ENCODE measurements at regions not wholly inside any gene's neighbourhood (a gene's known extent, or its start where the extent isn't known, plus 50 kb on each side); places are given as distances from the start of the nearest gene placed in this dataset.
"Not testable (repeated sequence)": the region's sequence is repeated elsewhere in the genome, so short reads cannot be mapped to it uniquely, and the experiment has no call there.

DNA sequence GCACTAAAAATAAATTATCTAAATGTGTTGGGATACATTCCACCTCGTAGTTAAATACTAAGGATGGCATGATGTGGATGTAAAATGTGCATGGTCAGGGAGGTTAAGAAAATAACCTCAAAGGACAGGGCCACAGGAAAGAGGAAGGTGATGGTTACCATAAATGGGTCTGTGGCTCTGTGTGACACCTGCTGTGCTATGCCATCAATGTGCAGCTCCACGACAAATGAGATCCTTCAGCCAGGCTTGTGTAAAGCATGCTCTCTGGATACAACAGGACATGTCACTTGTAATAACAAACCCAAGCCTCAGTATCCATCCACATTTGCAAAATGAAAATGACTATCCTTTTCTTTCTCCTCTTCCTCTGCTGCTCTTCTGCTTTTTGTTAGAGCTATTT, 456.7 kb upstream of the RASGRP1 start:
- no peak for TF ChIP-seq JUND (IDR thresholded peaks at IDR 0.05; ENCODE audit: low read depth)
- in situ Hi-C loops (cut with HindIII; ENCODE audit: low pct_unique_long_range_greater_than_20kb, low sequenced_read_pairs): no loop called here
- DNase-seq (ENCODE audit: low read depth in 1 of 2, low spot score in 1 of 2): no peak

DNA sequence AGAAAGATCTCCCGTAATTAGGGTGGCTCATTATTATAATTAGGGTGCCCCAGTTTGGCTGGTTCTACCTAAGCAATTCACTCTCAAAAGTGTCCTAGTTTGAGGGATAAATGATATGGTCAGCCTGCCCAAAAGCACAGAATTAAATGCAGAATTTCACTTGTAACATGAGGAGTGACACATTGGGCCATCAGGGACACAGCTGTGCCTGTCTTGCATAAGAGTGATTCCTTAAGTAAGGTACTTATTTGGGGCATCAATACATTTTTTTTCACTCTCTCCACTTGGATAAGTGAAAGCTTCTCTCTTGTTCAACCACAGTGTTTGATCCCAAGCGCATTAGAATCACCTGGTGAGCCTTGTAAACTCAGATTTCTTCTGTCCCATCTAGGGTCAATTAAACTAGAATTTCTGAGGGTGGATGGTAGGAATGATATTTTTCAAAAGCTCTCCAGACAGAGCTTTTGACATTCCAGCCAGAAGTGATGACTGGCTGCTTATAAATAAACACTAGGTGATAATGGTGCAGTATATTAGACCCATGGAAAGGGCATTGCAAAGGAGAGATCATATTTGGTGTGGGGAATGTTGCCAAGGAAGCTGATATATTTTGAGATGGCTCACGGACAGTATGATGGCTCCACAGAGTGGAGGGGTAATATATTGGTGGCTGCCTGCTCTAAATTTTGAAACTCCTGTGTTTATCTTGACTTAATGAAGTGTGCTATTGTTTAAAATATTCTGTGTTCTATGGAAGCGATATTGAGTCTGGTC, 458.1 kb upstream of the RASGRP1 start:
- no peak for TF ChIP-seq JUND (IDR thresholded peaks at IDR 0.05; ENCODE audit: low read depth)
- in situ Hi-C loops (cut with HindIII; ENCODE audit: low pct_unique_long_range_greater_than_20kb, low sequenced_read_pairs): no loop called here
- DNase-seq (ENCODE audit: low read depth in 1 of 2, low spot score in 1 of 2): no peak

DNA sequence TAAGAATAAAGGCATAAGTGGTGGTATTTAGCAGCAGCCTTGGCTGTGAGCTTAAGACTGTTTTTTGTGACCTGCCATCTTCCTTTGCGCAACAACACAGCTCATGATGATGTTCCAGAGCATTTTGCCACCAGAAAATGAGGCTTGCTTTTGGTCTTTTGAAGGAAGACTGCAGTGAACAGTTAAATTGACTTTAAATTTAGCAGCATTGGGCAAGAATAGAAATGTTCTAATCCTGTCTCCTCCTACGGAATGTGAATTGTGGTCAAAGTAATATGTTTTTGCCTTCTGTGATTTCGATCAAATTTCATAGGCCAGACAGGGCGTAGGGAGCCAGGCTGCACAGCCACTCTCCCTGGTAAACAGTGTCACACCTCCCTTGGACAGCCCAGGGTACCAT, 460.7 kb upstream of the RASGRP1 start:
- peak in 1 of 2 experiments; percentile 13 for DNase-seq (ENCODE audit: low read depth in 1 of 2, low spot score in 1 of 2)
- TF ChIP-seq JUND (IDR thresholded peaks at IDR 0.05; ENCODE audit: low read depth): no peak
- in situ Hi-C loops (cut with HindIII; ENCODE audit: low pct_unique_long_range_greater_than_20kb, low sequenced_read_pairs): no loop called here

DNA sequence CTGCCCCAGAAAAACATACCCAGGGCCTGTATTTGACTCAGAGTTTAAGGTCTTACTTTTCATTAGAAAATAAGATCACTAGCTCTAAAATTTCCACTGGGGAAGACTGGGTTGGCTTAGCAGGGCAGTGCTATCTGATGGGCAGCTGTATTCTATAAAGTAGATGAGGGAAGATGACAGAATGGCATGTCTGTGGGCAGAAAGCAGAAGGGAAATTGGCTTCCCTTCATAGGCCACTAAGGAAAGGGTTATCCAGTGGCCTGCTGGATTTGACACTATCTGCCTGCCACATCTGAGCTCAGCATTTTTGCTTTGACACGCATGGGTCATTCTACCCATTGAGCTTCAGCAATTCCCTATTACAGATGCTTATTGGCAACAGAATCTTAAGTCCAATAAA, 461.3 kb upstream of the RASGRP1 start:
- DNase-seq (ENCODE audit: low read depth in 1 of 2, low spot score in 1 of 2): peak in 1 of 2 experiments; percentile 56
- TF ChIP-seq JUND (IDR thresholded peaks at IDR 0.05; ENCODE audit: low read depth): no peak
- in situ Hi-C loops (cut with HindIII; ENCODE audit: low pct_unique_long_range_greater_than_20kb, low sequenced_read_pairs): no loop called here

DNA sequence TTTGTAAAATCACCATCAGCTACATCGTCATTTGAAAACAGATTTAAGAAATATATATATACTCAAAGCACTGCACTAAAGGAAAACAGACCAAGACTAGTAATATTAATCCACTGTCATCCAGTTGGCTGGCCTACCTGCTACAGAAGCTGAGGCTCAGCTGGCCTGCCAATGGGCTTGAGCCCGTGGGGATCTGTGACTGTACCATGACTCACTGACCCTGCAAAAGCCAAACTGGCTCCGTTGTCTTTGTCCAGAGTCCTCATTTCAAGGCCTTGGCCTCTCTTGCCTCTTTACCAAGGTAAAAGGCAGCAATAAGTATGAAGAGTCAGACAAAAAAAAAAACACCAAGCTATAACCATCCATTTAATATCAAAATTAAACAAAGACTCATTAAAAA, 463.5 kb upstream of the RASGRP1 start:
- in situ Hi-C loops (cut with HindIII; ENCODE audit: low pct_unique_long_range_greater_than_20kb, low sequenced_read_pairs): no loop called here
- DNase-seq (ENCODE audit: low read depth in 1 of 2, low spot score in 1 of 2): no peak
- no peak for TF ChIP-seq JUND (IDR thresholded peaks at IDR 0.05; ENCODE audit: low read depth)

DNA sequence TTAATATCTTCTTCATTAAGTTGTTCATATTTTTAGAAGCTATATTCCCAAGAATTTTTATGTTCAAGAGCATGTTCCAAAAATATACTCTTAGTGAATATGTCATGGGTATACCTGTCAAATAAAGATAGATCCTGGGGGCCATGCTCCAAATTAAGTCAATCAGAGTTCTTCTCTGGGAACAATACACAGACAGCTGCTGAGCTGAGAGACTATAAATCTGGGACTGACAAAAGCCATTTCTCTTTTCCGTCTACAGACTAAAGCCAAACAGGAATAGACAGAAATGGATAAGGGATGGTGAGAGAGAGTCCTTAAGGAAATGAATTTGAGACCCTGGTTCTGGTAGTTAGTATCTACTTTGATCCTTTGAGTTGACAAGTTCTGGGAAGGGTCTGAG, 465.1 kb upstream of the RASGRP1 start:
- TF ChIP-seq JUND (IDR thresholded peaks at IDR 0.05; ENCODE audit: low read depth): no peak
- in situ Hi-C loops (cut with HindIII; ENCODE audit: low pct_unique_long_range_greater_than_20kb, low sequenced_read_pairs): no loop called here
- DNase-seq (ENCODE audit: low read depth in 1 of 2, low spot score in 1 of 2): no peak

DNA sequence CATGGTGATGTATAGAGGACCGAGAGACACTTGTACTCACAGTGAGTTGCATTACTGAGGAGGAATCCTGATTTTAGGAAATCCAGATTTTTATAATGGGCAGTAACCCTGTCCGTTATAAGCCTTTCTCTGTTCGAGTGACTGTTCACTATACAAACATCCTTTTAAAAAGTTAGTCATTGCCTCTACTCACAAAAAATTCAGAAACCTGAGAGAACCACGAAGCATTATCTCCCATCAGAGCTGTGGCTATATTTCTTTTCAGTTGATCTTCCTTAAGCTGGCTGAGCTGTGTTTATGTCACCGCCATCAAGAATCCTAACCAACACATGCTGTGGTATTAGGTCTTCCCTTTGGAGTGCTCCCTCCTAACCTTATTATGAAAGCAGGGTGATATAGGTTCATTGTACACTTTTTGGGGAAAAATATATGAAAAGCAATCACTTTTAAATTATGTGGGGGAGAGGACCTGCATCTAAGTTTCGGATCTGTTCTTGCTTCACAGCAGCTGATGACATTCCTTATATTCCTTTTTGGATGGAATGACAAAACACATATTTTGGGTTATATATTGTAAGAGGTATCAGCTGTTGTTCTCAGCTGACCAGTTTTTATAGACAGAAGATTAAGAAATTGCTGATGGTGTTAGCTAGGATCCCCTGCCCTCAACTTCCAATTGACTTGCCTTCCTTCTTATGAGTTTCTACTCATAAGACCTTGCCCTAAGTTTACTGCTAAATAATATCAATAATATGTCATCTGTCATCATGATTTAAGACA, 465.9 kb upstream of the RASGRP1 start:
- DNase-seq (ENCODE audit: low read depth in 1 of 2, low spot score in 1 of 2): no peak
- in situ Hi-C loops (cut with HindIII; ENCODE audit: low pct_unique_long_range_greater_than_20kb, low sequenced_read_pairs): no loop called here
- no peak for TF ChIP-seq JUND (IDR thresholded peaks at IDR 0.05; ENCODE audit: low read depth)

DNA sequence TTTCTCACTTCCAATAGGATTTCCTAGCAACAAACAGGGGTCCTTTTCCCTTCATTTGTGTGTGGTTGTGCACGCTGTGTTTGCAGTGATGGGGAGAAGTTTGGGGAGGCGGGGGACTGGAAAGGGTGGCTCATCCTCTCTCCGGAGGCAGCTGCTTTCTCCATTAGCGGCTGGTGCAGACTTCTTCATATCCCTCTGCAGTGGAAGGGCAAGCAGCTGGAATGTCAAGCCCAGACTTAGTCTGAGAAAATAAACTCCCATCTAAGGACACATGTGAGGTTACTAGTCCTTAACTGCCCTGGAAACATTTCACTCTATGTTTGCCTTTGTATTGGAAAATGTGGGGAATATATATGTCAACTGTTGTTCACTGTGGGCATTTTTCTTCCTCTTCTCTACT, 467.0 kb upstream of the RASGRP1 start:
- in situ Hi-C loops (cut with HindIII; ENCODE audit: low pct_unique_long_range_greater_than_20kb, low sequenced_read_pairs): no loop called here
- DNase-seq (ENCODE audit: low read depth in 1 of 2, low spot score in 1 of 2): no peak
- no peak for TF ChIP-seq JUND (IDR thresholded peaks at IDR 0.05; ENCODE audit: low read depth)

DNA sequence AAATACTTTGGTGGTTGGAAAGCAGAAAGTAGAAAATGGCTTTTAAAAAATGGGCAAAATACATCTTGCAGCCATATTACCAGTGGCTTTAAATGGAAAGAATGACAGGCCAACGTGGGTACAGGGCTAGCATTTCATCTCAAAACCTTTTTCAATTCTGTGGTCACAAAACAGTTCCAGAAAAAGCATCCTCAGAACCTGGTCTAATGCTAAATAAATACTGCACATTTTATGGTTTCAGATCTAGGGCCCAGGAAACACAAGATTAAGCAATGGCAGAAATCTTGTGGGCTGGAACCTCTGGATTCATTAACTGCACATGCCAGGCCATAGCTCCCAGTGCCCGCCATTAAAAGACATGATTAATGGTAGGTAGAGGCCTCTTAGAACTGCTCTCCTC, 470.2 kb upstream of the RASGRP1 start:
- in situ Hi-C loops (cut with HindIII; ENCODE audit: low pct_unique_long_range_greater_than_20kb, low sequenced_read_pairs): no loop called here
- no peak for DNase-seq (ENCODE audit: low read depth in 1 of 2, low spot score in 1 of 2)
- TF ChIP-seq JUND (IDR thresholded peaks at IDR 0.05; ENCODE audit: low read depth): no peak

DNA sequence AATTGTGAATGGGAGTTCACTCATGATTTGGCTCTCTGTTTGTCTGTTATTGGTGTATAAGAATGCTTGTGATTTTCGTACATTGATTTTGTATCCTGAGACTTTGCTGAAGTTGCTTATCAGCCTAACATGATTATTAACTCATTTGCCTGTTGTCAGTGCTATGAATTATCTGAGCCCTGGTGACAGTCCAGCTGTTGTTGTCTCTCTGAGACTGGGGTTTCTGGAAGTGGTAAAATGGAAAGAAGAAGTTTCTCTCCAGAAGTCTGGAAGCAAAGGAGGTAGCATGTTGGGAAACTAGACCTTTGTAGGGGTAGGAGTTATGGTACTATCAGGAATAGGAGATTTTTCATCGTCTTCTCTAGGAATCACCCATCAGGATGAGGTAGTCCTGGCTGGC, 473.0 kb upstream of the RASGRP1 start:
- in situ Hi-C loops (cut with HindIII; ENCODE audit: low pct_unique_long_range_greater_than_20kb, low sequenced_read_pairs): not testable (repeated sequence)

DNA sequence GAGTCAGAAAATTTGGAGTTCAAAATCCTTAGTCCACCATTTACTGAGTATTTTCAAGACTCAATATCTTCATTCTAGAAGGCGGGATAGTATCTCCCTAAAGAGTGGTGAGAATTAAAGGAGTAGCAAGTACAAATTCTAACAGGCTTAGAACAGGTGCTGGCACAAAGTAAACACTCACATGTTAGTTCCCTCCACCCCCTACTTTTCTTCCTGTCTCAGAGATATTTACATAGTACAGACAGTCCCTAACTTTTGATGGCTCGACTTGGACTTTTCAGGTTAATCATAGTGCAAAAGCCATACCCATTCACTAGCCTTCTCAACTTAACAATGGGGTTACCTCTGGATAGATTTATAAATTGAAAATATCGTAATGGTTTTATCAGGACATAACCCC, 476.2 kb upstream of the RASGRP1 start:
- no peak for DNase-seq (ENCODE audit: low read depth in 1 of 2, low spot score in 1 of 2)
- no peak for TF ChIP-seq JUND (IDR thresholded peaks at IDR 0.05; ENCODE audit: low read depth)
- in situ Hi-C loops (cut with HindIII; ENCODE audit: low pct_unique_long_range_greater_than_20kb, low sequenced_read_pairs): no loop called here

More for the DNA sequence above, 473.0 kb upstream of the RASGRP1 start:
- DNase-seq (ENCODE audit: low read depth in 1 of 2, low spot score in 1 of 2): not testable (repeated sequence)

DNA sequence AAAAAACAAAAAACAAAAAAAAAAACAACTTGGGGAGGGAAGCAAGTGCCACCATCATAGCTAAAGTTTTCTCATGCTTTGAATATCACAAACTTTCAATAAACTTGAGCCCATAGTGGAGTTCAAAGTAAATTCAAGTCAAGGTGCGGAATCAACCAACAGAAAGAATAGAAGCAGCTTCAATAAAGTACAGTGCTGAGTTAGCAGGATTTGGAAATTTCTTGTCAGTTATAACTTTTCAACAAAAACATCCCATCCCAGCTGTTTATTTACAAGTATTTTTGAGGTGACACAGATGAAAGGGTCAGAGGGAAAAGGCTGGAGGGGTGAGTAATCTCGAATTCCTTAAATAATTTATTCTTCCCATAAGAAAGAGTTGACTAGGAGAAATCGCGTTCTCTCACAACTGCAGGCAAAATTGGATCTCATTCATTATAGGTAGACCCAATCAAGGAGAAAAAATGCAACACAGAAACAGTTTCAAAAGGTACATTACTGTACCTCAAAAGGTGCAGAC, 477.4 kb upstream of the RASGRP1 start:
- in situ Hi-C loops (cut with HindIII; ENCODE audit: low pct_unique_long_range_greater_than_20kb, low sequenced_read_pairs): no loop called here
- no peak for DNase-seq (ENCODE audit: low read depth in 1 of 2, low spot score in 1 of 2)
- no peak for TF ChIP-seq JUND (IDR thresholded peaks at IDR 0.05; ENCODE audit: low read depth)

DNA sequence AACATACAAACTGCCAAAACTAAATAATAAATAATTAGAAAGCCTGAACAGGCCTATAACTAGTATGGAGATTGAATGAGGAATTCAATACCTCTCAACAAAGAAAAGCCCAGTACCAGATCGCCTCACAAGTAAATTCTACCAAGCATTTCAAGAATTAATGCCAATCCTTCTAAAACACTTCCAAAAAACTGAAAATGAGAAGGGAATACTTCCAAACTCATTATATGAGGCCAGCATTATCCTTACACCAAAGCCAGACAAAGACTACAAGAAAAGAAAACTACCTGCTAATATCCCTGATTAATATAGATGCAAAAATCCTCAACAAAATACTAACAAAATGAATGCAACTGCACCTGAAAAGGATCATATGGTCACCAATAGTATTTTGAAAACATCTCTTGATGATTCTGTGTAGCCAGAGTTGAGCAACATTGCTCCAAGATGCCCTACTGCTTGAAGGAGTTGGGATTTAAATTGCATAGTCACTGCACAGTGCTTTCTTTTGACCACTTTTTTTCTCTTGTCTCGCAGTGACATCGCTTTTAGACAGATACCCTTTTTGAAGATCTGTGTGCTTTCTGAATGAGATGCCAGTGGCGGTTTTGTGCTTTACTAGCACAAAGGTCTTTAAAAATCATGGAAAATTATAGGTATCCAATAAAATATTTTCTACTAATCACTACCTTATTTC, 487.2 kb upstream of the RASGRP1 start:
- TF ChIP-seq JUND (IDR thresholded peaks at IDR 0.05; ENCODE audit: low read depth): no peak
- DNase-seq (ENCODE audit: low read depth in 1 of 2, low spot score in 1 of 2): no peak
- in situ Hi-C loops (cut with HindIII; ENCODE audit: low pct_unique_long_range_greater_than_20kb, low sequenced_read_pairs): no loop called here
